Common myeloid progenitor, CD34-positive (primary cell): ENCODE measurements at regions not wholly inside any gene's neighbourhood (a gene's known extent, or its start where the extent isn't known, plus 50 kb on each side); places are given as distances from the start of the nearest gene placed in this dataset.
A peak's percentile ranks its signal among the peaks of the same experiment; 100 is the strongest.
"Not testable (repeated sequence)": the region's sequence is repeated elsewhere in the genome, so short reads cannot be mapped to it uniquely, and the experiment has no call there.

ENCODE experiments used
- CTCF ChIA-PET: fragments of 350-600 bp; sonication (Branson Sonifier 250); formaldehyde crosslinking; loops from one replicate; lab custom pipeline; 2021; ENCODE audit warnings: antibody characterized with exemption; lab: Charles Lee
- POLR2A ChIA-PET: fragments of 350-600 bp; sonication (Branson Sonifier 250); formaldehyde crosslinking; loops from one replicate; lab custom pipeline; 2021; ENCODE audit warnings: antibody characterized with exemption; lab: Charles Lee
- DNase-seq, 3 donors: peaks; one replicate each; pipeline versions ENCODE4 v3.0.0 to v3.0.0-alpha.2; 2013
- H3K27ac ChIP-seq, 2 experiments: 1 replicate in 1 of 2; 2 replicates in 1 of 2; pipeline ENCODE4 v1.7.0; 2013; ENCODE audit warnings: inconsistent platforms in 2 of 2, low read length in 2 of 2, mild to moderate bottlenecking in 2 of 2, low read depth in 1 of 2, moderate library complexity in 1 of 2; ENCODE audit not compliant: severe bottlenecking in 2 of 2, insufficient read depth in 1 of 2, poor library complexity in 1 of 2
- H3K27me3 ChIP-seq, 5 experiments: replicated peaks in 2 of 5; 1 replicate in 3 of 5; 2 replicates in 2 of 5; pipeline versions ENCODE4 v1.6.1 to v1.7.0; 2013; ENCODE audit warnings: low read length in 4 of 5, mild to moderate bottlenecking in 2 of 5, moderate library complexity in 2 of 5, inconsistent platforms in 1 of 5; ENCODE audit not compliant: insufficient read depth in 5 of 5, control insufficient read depth in 4 of 5
- H3K36me3 ChIP-seq, 4 experiments: 1 replicate in 2 of 4; 2 replicates in 2 of 4; pipeline versions ENCODE4 v1.6.1 to v1.7.0; 2013; ENCODE audit warnings: low read length in 3 of 4, control low read depth in 1 of 4, mild to moderate bottlenecking in 1 of 4; ENCODE audit not compliant: control insufficient read depth in 4 of 4, insufficient read depth in 4 of 4
- H3K4me1 ChIP-seq, 4 experiments: 1 replicate in 3 of 4; 2 replicates in 1 of 4; pipeline versions ENCODE4 v1.6.1 to v1.7.1; 2013; ENCODE audit warnings: low read length in 3 of 4, mild to moderate bottlenecking in 3 of 4, control low read depth in 1 of 4, inconsistent platforms in 1 of 4, moderate library complexity in 1 of 4; ENCODE audit not compliant: control insufficient read depth in 4 of 4, insufficient read depth in 4 of 4; ENCODE audit errors: control extremely low read depth in 1 of 4
- H3K4me3 ChIP-seq, 7 experiments: 1 replicate in 4 of 7; 2 replicates in 3 of 7; pipeline versions ENCODE4 v1.5.1 to v1.7.0; 2013; ENCODE audit warnings: mild to moderate bottlenecking in 7 of 7, low read length in 6 of 7, moderate library complexity in 6 of 7, inconsistent platforms in 2 of 7, low read depth in 2 of 7, control low read depth in 1 of 7; ENCODE audit not compliant: insufficient read depth in 4 of 7, control insufficient read depth in 1 of 7; ENCODE audit errors: extremely low read depth in 1 of 7
- H3K9me3 ChIP-seq, 5 experiments: 1 replicate in 4 of 5; 2 replicates in 1 of 5; pipeline versions ENCODE4 v1.6.1 to v1.7.1; 2013; ENCODE audit warnings: low read length in 4 of 5, mild to moderate bottlenecking in 2 of 5, inconsistent platforms in 1 of 5, low read depth in 1 of 5, moderate library complexity in 1 of 5; ENCODE audit not compliant: control insufficient read depth in 4 of 5, insufficient read depth in 2 of 5; ENCODE audit errors: control extremely low read depth in 1 of 5
- WGBS: methylation state at CpG from one replicate; pipeline ENCODE4 v1.1.5; 2013; ENCODE audit not compliant: insufficient coverage; 5-methylcytosine and 5-hydroxymethylcytosine counted together

- H3K4me3 ChIP-seq, POLR2A ChIA-PET, CTCF ChIA-PET, H3K36me3 ChIP-seq, H3K27me3 ChIP-seq, H3K4me1 ChIP-seq, H3K9me3 ChIP-seq, DNase-seq, H3K27ac ChIP-seq: not testable (repeated sequence)
- WGBS, result 98% methylated on average over 8 of the region's 11 CpGs
These were observed 196.2 kb downstream of the CRLF2 start for GRCh38 chrX:1016281-1016680.

- POLR2A ChIA-PET, result no interaction called here
- no peaks in the 10 kb centered on the region for H3K9me3 ChIP-seq
- 97% methylated on average over 8 of the region's 16 CpGs for WGBS
- DNase-seq, result peak in 2 of 3 donors; percentile 29 to 33
- H3K27me3 ChIP-seq, result no peaks in the 10 kb centered on the region
- no peaks in the 10 kb centered on the region for H3K4me1 ChIP-seq
- CTCF ChIA-PET, result no interaction called here
- no peaks in the 10 kb centered on the region for H3K36me3 ChIP-seq
- no peak overlapping the region for H3K4me3 ChIP-seq
- H3K27ac ChIP-seq, result no peak overlapping the region
These were observed 199.7 kb downstream of the CRLF2 start for GRCh38 chrX:1012678-1013300.

GRCh38 chrX:1011691-1012283 is 200.7 kb downstream of the CRLF2 start:
- no peaks in the 10 kb centered on the region for H3K27me3 ChIP-seq
- CTCF ChIA-PET, result no interaction called here
- no peak overlapping the region for H3K27ac ChIP-seq
- DNase-seq, result peak in 2 of 3 donors; percentile 69 to 77
- no peaks in the 10 kb centered on the region for H3K36me3 ChIP-seq
- no peak overlapping the region for H3K4me3 ChIP-seq
- WGBS, result no CpG with 5 or more reads among the region's 12 CpGs
- POLR2A ChIA-PET, result no interaction called here
- no peaks in the 10 kb centered on the region for H3K9me3 ChIP-seq
- no peaks in the 10 kb centered on the region for H3K4me1 ChIP-seq

- ChIA-PET CTCF (no interaction called here), POLR2A (no interaction called here)
- H3K36me3 ChIP-seq, result no peaks in the 10 kb centered on the region
- H3K4me3 ChIP-seq, result no peak overlapping the region
- no peaks in the 10 kb centered on the region for H3K4me1 ChIP-seq
- 95% methylated on average over 12 of the region's 15 CpGs for WGBS
- no peaks in the 10 kb centered on the region for H3K27me3 ChIP-seq
- no peak for DNase-seq
- H3K9me3 ChIP-seq, result no peaks in the 10 kb centered on the region
- no peak overlapping the region for H3K27ac ChIP-seq
These were observed 202.7 kb downstream of the CRLF2 start for GRCh38 chrX:1009771-1010170.

- WGBS, result 97% methylated on average over 18 of the region's 20 CpGs
- Histone ChIP-seq H3K27ac (no peak overlapping the region), H3K4me3 (no peak overlapping the region), H3K4me1 (no peaks in the 10 kb centered on the region), H3K36me3 (no peaks in the 10 kb centered on the region), H3K27me3 (no peaks in the 10 kb centered on the region), H3K9me3 (no peaks in the 10 kb centered on the region)
- ChIA-PET POLR2A (no interaction called here), CTCF (no interaction called here)
- no peak for DNase-seq
These were observed 206.2 kb downstream of the CRLF2 start for GRCh38 chrX:1006156-1006730.

- no peaks in the 10 kb centered on the region for H3K27me3 ChIP-seq
- no peak for DNase-seq
- H3K9me3 ChIP-seq, result no peaks in the 10 kb centered on the region
- H3K36me3 ChIP-seq, result no peaks in the 10 kb centered on the region
- POLR2A ChIA-PET, result no interaction called here
- H3K27ac ChIP-seq, result no peak overlapping the region
- H3K4me3 ChIP-seq, result no peak overlapping the region
- WGBS, result 95% methylated on average over 21 of the region's 23 CpGs
- H3K4me1 ChIP-seq, result peaks cover 0 to 3% (median 0%) of the 10 kb centered on the region in 4 experiments
- CTCF ChIA-PET, result no interaction called here
These were observed 209.8 kb downstream of the CRLF2 start for GRCh38 chrX:1002611-1003010.

- H3K4me3 ChIP-seq, result no peak overlapping the region
- ChIA-PET CTCF (no interaction called here), POLR2A (no interaction called here)
- peak in 1 of 3 donors; percentile 16 for DNase-seq
- H3K27me3 ChIP-seq, result no peaks in the 10 kb centered on the region
- H3K9me3 ChIP-seq, result peaks cover 0 to 8% (median 4%) of the 10 kb centered on the region in 5 experiments
- WGBS, result 47% methylated on average over 10 of the region's 10 CpGs
- H3K27ac ChIP-seq, result no peak overlapping the region
- peaks cover 0 to 9% (median 0%) of the 10 kb centered on the region in 4 experiments for H3K4me1 ChIP-seq
- H3K36me3 ChIP-seq, result no peaks in the 10 kb centered on the region
These were observed 214.8 kb downstream of the CRLF2 start for GRCh38 chrX:997631-998137.
